ENCODE measurements at regions not wholly inside any gene's neighbourhood (a gene's known extent, or its start where the extent isn't known, plus 50 kb on each side); places are given as distances from the start of the nearest gene placed in this dataset.
A peak's percentile ranks its signal among the peaks of the same experiment; 100 is the strongest.

DNA sequence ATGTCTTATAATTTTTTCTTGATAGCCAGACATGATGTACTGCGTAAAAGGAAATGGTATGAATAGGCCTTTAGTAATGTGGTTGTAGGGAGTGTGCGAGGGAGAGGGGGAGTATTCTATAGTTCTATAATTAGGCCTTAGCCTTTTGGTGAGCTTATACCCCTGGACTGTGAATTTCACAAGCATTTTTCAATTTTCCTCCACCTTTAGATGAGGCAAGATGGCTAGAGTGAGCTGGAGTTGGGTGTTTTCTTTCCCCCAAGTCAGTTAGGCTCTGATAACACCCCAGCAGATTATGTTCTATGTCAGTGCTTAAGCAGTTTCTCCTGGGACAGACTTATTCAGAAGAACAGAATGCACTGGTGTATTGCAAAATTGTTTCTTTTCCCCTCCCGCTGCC is 210.2 kb upstream of the NPY2R start:
- no peak overlapping the region for H3K27ac Mint-ChIP-seq
- H3K27me3 Mint-ChIP-seq: peaks cover 0 to 5% of the 10 kb centered on the region in 2 donors
- H3K4me1 Mint-ChIP-seq: no peaks in the 10 kb centered on the region
- H3K36me3 Mint-ChIP-seq: no peaks in the 10 kb centered on the region
- ATAC-seq (replicated peaks) (no peak), DNase-seq (no peak)
- no peak overlapping the region for H3K4me3 Mint-ChIP-seq
- peaks cover 0 to 7% of the 10 kb centered on the region in 2 donors for H3K9me3 Mint-ChIP-seq

DNA sequence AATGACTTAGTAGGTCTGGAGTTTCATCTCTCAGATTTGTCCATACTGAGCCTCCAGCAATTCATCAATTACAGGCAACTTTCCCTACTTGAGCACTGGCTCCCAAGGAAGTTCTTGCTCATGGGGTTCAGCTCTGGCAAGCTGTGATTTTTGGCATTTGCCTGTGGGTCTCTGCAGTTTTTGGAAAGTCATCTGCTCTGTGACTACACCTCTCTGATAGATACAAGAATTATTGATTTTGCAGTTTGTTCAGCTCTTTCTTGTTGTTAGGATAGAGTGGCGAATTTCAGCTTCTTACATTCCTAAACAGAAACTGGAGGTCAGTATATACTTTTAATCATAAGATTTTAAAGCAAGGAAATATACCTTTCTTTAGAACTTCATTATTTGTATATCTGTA is 209.7 kb upstream of the NPY2R start:
- peaks cover 0 to 5% of the 10 kb centered on the region in 2 donors for H3K27me3 Mint-ChIP-seq
- no peak overlapping the region for H3K4me3 Mint-ChIP-seq
- no peaks in the 10 kb centered on the region for H3K4me1 Mint-ChIP-seq
- no peak for ATAC-seq (replicated peaks)
- peaks cover 0 to 7% of the 10 kb centered on the region in 2 donors for H3K9me3 Mint-ChIP-seq
- H3K36me3 Mint-ChIP-seq: no peaks in the 10 kb centered on the region
- H3K27ac Mint-ChIP-seq: no peak overlapping the region
- DNase-seq: no peak

DNA sequence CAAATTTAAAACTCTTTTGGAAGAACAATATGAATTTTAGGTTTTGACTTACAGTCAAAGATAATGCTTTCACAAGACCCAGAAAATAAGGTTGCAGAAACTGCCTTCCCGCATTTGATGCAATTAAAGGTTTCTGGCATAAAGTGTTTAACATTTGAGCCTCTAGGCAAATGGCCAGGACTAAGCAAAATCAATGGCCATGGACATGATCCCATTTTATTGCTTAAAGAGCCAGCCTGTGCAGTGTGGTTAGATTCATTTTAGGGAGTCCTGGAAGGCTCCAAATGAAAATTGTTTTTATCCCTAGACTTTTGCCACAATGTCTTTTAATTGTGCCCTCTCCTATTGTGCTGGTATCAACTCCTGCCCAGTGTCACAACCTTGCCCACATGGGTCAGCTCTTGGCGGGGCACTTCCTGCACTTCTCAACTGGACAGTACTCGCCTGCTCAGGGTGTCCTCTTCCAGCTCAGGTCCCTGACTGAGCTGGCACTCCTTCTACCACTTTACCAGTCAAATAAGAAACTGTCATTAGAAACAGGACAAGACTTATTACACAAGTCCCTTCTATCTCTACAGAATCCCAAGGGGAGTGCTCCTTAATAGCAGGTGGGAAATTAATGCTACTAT is 208.4 kb upstream of the NPY2R start:
- peaks cover 0 to 5% of the 10 kb centered on the region in 2 donors for H3K27me3 Mint-ChIP-seq
- H3K4me1 Mint-ChIP-seq: no peaks in the 10 kb centered on the region
- ATAC-seq (replicated peaks) (no peak), DNase-seq (no peak)
- peaks cover 0 to 5% of the 10 kb centered on the region in 2 donors for H3K9me3 Mint-ChIP-seq
- no peaks in the 10 kb centered on the region for H3K36me3 Mint-ChIP-seq
- H3K27ac Mint-ChIP-seq: no peak overlapping the region
- no peak overlapping the region for H3K4me3 Mint-ChIP-seq

DNA sequence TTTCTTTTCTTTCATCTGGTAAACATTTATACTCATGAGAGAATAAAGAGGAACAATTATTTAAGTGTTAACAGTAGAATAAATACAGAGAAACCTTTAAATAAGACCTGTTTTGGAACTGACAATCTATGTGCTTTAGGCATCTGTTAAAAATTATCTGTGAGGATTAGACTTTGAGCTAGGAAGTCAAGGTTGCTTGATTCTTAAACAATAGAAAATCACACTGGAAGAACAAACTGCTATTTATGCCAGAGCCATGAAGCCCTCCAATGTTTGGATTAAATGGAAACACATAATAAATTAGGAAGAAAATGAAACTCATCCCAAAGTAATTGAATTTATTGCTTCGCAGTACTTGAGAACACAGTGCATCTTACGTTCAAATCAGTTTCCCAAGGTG is 207.2 kb upstream of the NPY2R start:
- no peak overlapping the region for H3K27ac Mint-ChIP-seq
- no peaks in the 10 kb centered on the region for H3K36me3 Mint-ChIP-seq
- peaks cover 0 to 5% of the 10 kb centered on the region in 2 donors for H3K27me3 Mint-ChIP-seq
- H3K9me3 Mint-ChIP-seq: peaks cover 0 to 5% of the 10 kb centered on the region in 2 donors
- no peaks in the 10 kb centered on the region for H3K4me1 Mint-ChIP-seq
- DNase-seq: no peak
- ATAC-seq (replicated peaks): no peak
- H3K4me3 Mint-ChIP-seq: no peak overlapping the region

DNA sequence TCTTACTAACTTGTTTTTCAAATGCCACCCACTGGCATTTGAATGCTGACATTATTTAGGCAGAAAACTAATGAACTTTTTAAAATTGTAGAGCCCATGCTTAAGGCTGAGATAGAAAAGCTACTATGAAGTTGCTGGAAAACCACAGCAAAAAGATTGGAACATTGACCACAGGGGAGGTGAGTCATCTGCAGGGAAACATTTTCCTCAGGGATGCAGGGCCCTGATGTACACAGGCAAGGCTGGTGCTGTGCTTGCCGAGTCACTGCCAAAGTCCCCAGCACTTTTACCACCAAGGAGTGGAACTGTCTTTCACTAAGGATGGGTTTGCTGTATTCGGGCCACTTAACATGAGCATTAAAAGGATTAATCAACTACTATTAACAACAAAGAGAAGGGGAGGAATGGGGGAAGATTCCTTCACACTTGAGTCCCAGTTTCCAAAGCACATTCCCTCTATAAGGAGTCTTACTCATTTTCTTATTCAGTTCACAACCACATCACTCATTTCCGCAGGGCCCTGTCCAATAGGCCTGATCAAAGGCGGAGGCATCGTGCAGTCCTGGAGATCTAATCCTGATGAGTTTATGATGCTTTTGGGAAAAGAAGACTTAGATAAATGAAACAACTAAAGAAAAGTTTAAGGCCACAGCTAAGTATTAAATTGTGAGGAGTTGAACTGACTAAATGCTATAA is 202.9 kb upstream of the NPY2R start:
- Mint-ChIP-seq H3K27ac (no peak overlapping the region), H3K4me3 (no peak overlapping the region), H3K36me3 (no peaks in the 10 kb centered on the region), H3K4me1 (no peaks in the 10 kb centered on the region), H3K27me3 (peaks cover 0 to 5% of the 10 kb centered on the region in 2 donors), H3K9me3 (peaks cover 0 to 3% of the 10 kb centered on the region in 2 donors)
- ATAC-seq (replicated peaks): no peak
- DNase-seq: no peak

DNA sequence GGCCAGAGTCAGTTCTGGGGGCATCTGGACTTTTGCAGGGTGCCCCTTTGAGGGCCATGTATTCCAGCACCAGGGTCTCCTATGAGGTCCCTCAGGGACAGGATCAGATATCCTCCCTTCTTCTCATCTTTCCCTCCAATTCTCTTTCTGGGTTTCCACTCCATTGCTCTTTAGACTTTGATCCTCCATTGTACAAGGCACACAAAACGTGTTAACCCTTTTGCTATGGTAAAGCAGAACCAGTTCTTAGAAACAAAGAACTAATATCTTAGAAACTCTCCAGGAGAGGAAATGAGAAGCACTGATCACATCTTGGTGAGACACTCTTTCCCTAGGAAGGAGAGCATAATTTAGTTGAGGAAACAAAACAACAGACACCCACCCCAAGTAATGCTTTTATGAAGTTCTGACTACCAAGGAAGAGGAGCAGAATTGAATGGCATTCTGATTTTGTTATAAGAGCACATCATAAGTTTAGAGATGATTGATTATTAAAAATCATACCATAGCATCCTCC is 200.7 kb upstream of the NPY2R start:
- no peak overlapping the region for H3K4me3 Mint-ChIP-seq
- H3K27ac Mint-ChIP-seq: no peak overlapping the region
- ATAC-seq (replicated peaks): no peak
- H3K36me3 Mint-ChIP-seq: no peaks in the 10 kb centered on the region
- no peaks in the 10 kb centered on the region for H3K9me3 Mint-ChIP-seq
- H3K4me1 Mint-ChIP-seq: no peaks in the 10 kb centered on the region
- no peak for DNase-seq
- no peaks in the 10 kb centered on the region for H3K27me3 Mint-ChIP-seq

DNA sequence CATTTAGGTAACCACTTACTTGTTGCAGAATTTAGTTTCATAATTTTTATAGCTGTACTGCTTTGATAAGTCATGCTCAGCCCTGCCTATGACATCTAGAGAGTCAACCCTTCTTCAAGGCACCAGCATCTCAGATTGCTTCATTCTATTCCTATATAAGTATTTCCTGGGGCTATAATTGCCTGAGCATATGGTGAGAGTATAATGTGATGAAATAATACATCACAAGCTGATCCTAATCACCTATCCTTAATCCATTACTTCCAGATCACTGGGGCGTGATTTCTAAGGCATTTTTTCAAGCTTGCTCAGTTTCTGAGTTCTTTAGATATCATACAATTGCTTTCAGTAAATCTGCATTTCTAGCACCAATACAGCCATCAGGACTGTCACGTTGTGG is 200.0 kb upstream of the NPY2R start:
- Mint-ChIP-seq H3K4me3 (no peak overlapping the region), H3K27me3 (no peaks in the 10 kb centered on the region)

DNA sequence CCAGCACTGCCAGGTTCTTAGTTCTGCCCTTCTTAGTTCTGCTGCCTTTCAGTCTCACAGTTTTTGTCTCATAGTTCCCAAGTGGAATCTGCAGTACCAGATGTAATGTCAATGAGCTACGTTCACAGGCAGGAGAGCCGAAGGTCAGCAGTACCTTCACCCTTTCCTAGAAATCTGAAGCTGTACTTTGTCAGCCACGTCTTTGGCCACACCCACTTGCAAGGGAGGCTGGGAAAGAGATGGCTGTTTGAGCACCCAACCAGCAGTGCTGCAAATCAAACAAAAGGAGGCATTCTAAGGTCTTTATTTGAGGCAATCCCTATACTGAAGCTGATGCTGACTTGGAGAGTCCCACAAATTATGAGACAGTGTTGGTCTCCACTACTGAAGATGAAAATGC is 199.1 kb upstream of the NPY2R start:
- DNase-seq: no peak

More for the DNA sequence above, 200.0 kb upstream of the NPY2R start:
- no peak for ATAC-seq (replicated peaks)
- Mint-ChIP-seq H3K36me3 (no peaks in the 10 kb centered on the region), H3K9me3 (no peaks in the 10 kb centered on the region), H3K27ac (no peak overlapping the region), H3K4me1 (no peaks in the 10 kb centered on the region)
- DNase-seq: no peak

DNA sequence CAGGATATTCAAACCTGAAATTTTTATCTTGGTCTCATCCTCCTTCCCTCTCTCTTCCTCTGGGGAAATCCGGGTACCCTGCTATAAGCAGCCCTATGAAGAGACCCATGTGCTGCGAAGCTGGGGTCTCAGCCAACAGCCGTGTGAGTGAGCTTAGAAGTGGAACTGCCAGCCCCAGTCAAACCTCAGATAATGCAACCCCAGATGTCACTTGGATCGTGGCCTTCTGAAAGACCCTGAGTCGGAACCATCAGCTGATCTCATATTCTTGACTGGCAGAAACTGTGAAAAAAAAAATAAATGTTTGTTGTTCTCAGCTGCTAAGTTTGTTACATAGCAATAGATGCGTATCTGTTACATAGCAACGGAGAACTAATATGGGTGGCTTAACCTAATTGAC is 198.1 kb upstream of the NPY2R start:
- no peak overlapping the region for H3K4me3 Mint-ChIP-seq
- no peaks in the 10 kb centered on the region for H3K9me3 Mint-ChIP-seq
- H3K36me3 Mint-ChIP-seq: no peaks in the 10 kb centered on the region
- no peak for ATAC-seq (replicated peaks)
- DNase-seq: no peak
- H3K27ac Mint-ChIP-seq: no peak overlapping the region
- no peaks in the 10 kb centered on the region for H3K27me3 Mint-ChIP-seq
- no peaks in the 10 kb centered on the region for H3K4me1 Mint-ChIP-seq

More for the DNA sequence above, 199.1 kb upstream of the NPY2R start:
- H3K36me3 Mint-ChIP-seq: no peaks in the 10 kb centered on the region
- no peaks in the 10 kb centered on the region for H3K4me1 Mint-ChIP-seq
- no peak overlapping the region for H3K27ac Mint-ChIP-seq
- no peaks in the 10 kb centered on the region for H3K9me3 Mint-ChIP-seq
- ATAC-seq (replicated peaks): no peak
- H3K4me3 Mint-ChIP-seq: no peak overlapping the region
- H3K27me3 Mint-ChIP-seq: no peaks in the 10 kb centered on the region

DNA sequence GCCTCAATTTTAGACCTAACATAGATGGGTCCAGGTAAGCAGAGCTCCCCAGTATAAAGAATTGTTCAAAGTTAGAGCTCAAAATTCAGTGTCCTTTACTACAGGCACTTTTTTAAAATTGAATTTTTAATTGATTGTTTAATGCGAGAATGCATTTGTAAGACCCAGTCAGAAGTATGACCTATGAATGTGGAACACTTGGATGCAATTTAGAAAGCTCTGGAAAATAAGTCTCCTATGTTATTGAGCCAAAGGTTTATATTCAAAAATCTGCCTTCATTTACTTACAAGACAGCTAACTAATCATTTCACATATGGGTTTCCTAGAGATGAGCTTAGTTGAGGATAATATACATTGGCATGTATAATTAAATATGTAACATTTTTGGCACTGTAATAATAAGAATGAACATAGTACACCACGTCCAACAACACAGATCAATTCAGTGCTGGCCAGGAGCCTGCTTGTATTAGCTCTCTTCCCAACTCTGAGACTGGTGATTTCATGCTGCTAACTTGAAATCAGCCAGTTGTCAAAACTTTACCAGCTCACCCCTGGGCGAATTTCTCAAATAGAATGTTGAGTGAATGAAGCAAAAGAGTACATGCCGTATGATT is 197.2 kb upstream of the NPY2R start:
- no peak for ATAC-seq (replicated peaks)
- H3K4me1 Mint-ChIP-seq: no peaks in the 10 kb centered on the region
- no peaks in the 10 kb centered on the region for H3K27me3 Mint-ChIP-seq
- no peak overlapping the region for H3K4me3 Mint-ChIP-seq
- no peak overlapping the region for H3K27ac Mint-ChIP-seq
- no peak for DNase-seq
- no peaks in the 10 kb centered on the region for H3K36me3 Mint-ChIP-seq
- no peaks in the 10 kb centered on the region for H3K9me3 Mint-ChIP-seq

DNA sequence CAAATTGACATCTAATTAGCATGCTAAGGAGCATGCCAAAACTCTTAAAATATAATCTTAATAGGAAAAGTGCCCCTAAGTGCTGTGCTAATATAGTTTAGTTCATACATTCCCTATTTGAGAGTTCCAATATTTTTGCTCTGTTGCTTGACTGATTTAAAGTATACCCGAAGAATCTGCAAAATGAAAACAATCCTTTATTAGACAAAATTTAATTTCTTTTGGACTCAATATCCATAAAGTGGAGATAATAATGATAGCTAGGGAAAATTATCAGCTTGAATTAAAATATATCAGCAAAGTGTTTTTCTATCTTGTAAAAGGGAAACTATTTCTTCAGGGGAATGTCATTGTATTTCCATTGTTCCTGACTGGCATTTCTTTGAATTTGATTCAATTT is 196.0 kb upstream of the NPY2R start:
- no peaks in the 10 kb centered on the region for H3K36me3 Mint-ChIP-seq
- ATAC-seq (replicated peaks): no peak
- H3K9me3 Mint-ChIP-seq: no peaks in the 10 kb centered on the region
- H3K4me1 Mint-ChIP-seq: no peaks in the 10 kb centered on the region
- no peaks in the 10 kb centered on the region for H3K27me3 Mint-ChIP-seq
- no peak for DNase-seq
- H3K4me3 Mint-ChIP-seq: no peak overlapping the region
- no peak overlapping the region for H3K27ac Mint-ChIP-seq

DNA sequence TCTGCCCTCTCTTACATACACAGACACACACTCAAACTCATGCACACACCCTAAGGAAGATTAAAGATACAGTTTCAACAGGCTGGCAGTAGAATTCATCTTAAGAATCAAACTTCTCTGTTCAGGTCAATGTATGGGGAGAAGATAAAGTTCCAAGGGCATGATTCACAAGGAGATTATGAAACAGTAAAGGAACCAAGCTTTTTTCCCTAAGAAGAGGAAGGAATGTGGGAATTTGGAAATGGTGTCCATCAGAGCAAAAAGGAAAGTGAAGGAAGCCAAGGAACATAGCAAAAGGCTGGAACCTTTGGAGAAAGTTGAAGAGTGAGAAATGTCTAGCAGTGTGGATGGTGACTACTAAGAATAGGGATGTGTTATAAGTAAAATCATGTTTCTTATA is 191.0 kb upstream of the NPY2R start:
- Mint-ChIP-seq H3K9me3 (peaks cover 4 to 5% of the 10 kb centered on the region in 2 donors), H3K4me3 (no peak overlapping the region), H3K27ac (no peak overlapping the region), H3K36me3 (no peaks in the 10 kb centered on the region), H3K27me3 (no peaks in the 10 kb centered on the region), H3K4me1 (no peaks in the 10 kb centered on the region)
- no peak for ATAC-seq (replicated peaks)
- DNase-seq: no peak

DNA sequence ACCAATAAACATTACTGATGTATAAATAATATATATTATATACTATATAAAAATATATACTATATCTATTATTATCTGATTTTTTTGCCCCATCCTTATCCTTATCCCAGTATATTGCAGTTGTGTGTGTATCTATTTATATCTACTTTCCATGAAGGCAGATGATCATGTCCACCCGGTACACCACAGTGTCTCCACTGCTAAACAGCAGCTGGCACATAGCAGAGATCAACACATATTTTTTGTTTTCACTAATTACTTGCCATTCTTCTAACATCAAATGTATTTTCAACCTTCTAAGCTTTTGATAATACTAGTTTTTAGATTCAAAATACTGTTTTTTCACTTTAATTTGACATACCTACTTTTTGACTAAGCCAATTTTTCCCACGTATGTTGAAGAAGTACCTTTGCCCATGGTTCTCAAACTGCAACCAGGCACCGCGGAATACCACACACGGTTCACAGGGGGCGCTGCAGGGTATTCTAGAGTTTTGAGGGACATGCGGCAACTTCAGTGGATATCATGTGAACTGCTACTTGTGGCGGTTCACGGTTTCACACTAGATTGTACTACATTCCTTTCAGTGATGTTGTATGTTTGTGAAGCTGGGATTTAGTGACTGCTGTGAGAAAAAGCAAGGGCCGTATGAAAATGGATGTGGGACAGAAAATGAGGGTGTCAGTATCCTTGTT is 182.5 kb upstream of the NPY2R start:
- H3K4me1 Mint-ChIP-seq: no peaks in the 10 kb centered on the region
- peaks cover 0 to 5% of the 10 kb centered on the region in 2 donors for H3K9me3 Mint-ChIP-seq
- peak; percentile 0 for DNase-seq
- no peak overlapping the region for H3K4me3 Mint-ChIP-seq
- ATAC-seq (replicated peaks): peak in 1 of 2 donors; percentile 53
- H3K36me3 Mint-ChIP-seq: no peaks in the 10 kb centered on the region
- H3K27ac Mint-ChIP-seq: no peak overlapping the region
- no peaks in the 10 kb centered on the region for H3K27me3 Mint-ChIP-seq

DNA sequence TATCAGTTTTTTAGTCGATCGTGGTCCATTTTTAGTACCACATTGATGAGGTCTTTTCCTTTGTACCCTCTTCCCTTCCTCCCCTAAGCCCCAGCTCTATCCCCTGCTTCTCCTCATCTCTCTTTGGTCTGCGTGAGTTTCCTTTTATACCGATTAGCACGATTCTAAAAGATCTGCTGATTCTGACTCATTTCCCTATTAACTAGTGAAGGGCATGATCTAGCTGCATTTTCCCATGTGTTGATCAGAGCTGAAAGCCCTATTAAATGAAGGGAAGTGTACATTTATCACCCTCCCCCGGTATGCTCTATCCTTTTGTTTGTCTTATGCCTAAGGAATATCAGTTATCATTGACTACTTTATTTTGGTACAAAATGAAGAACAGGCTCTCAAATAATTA is 181.7 kb upstream of the NPY2R start:
- H3K36me3 Mint-ChIP-seq: no peaks in the 10 kb centered on the region
- H3K27ac Mint-ChIP-seq: no peak overlapping the region
- H3K4me1 Mint-ChIP-seq: no peaks in the 10 kb centered on the region
- DNase-seq (no peak), ATAC-seq (replicated peaks) (no peak)
- peaks cover 0 to 5% of the 10 kb centered on the region in 2 donors for H3K9me3 Mint-ChIP-seq
- H3K27me3 Mint-ChIP-seq: no peaks in the 10 kb centered on the region
- H3K4me3 Mint-ChIP-seq: no peak overlapping the region

Measured in stimulated activated naive B cell treated with anti-CD40 and anti-IgM and Interleukin-4, amounts not matched to agents 10 μg/mL and 1 μg/mL and 100 μg/mL, for 72 hours (primary cell).